ENCODE measurements at regions not wholly inside any gene's neighbourhood (a gene's known extent, or its start where the extent isn't known, plus 50 kb on each side); places are given as distances from the start of the nearest gene placed in this dataset.

- CTCF ChIA-PET = no interaction called here
- RAD21 ChIA-PET (ENCODE audit: low non-redundant PET in 1 of 2, low total read pairs in 2 of 2, uncharacterized antibody in 2 of 2, unreplicated experiment in 2 of 2) = no interaction called here
Measured at GRCh38 chr10:94146313-94146712, 152.6 kb downstream of the PLCE1 start.

More at GRCh38 chr10:94146313-94146712, 152.6 kb downstream of the PLCE1 start:
- H3K9ac ChIP-seq (ENCODE audit: low read length) = no peak overlapping the region
- H4K20me1 ChIP-seq (ENCODE audit: insufficient read depth) = no peaks in the 10 kb centered on the region
- DNase-seq (ENCODE audit: low read depth, low spot score) (no peak), ATAC-seq (no peak)
- H3K4me1 ChIP-seq (ENCODE audit: control insufficient read depth in 1 of 2, insufficient read depth in 2 of 2, low read length in 2 of 2) = no peaks in the 10 kb centered on the region
- intact Hi-C loops (cut with micrococcal nuclease) = no loop called here
- H3K36me3 ChIP-seq (ENCODE audit: control insufficient read depth in 1 of 2, insufficient read depth in 2 of 2, low read length in 2 of 2) = no peaks in the 10 kb centered on the region
- H3K79me2 ChIP-seq (ENCODE audit: insufficient read depth, low read length) = no peaks in the 10 kb centered on the region
- no peaks in the 10 kb centered on the region for H3K27me3 ChIP-seq (ENCODE audit: insufficient read depth, low read length)
- no peak overlapping the region for H3K27ac ChIP-seq (ENCODE audit: low read depth, low read length)
- POLR2A ChIA-PET = no interaction called here
- peaks cover 0 to 4% of the 10 kb centered on the region in 2 experiments; a peak in 1 of 4 replicates for H3K9me3 ChIP-seq (ENCODE audit: control insufficient read depth in 1 of 2, insufficient read depth in 1 of 2, low read depth in 1 of 2, low read length in 2 of 2)
- BruUV-seq (replicated peaks) = no TSS peak
- H3K4me2 ChIP-seq (ENCODE audit: low read length) = no peak overlapping the region
- no peaks in the 10 kb centered on the region for H3K9me2 ChIP-seq (ENCODE audit: insufficient read depth)
- no peak overlapping the region for H2AFZ ChIP-seq (ENCODE audit: low read depth, low read length, poor library complexity, severe bottlenecking)
- no peak overlapping the region for H3K4me3 ChIP-seq (replicated peaks in 1 of 2; ENCODE audit: low read depth in 1 of 2, low read length in 2 of 2)
- TF ChIP-seq JUND (IDR thresholded peaks at IDR 0.05) (no peak), EZH2phosphoT487 (IDR thresholded peaks at IDR 0.05; ENCODE audit: borderline replicate concordance) (no peak), CTCF (IDR thresholded peaks at IDR 0.05 in 2 of 3, conservative IDR thresholded peaks at IDR 0.05 in 1 of 3; ENCODE audit: borderline replicate concordance in 1 of 3, insufficient read depth in 1 of 3, low read depth in 2 of 3, low read length in 2 of 3) (no peak), YY1 (IDR thresholded peaks at IDR 0.05; ENCODE audit: extremely low read depth, insufficient replicate concordance, low read depth, low read length) (no peak), ZBTB33 (IDR thresholded peaks at IDR 0.05; ENCODE audit: extremely low read depth, insufficient replicate concordance, low read length) (no peak), ATF3 (IDR thresholded peaks at IDR 0.05) (no peak), SIN3A (IDR thresholded peaks at IDR 0.05; ENCODE audit: low read depth) (no peak), ZNF274 (IDR thresholded peaks at IDR 0.05; ENCODE audit: low read depth, low read length) (no peak), SP1 (IDR thresholded peaks at IDR 0.05; ENCODE audit: low read depth) (no peak), REST (IDR thresholded peaks at IDR 0.05; ENCODE audit: low read depth) (no peak), EGR1 (IDR thresholded peaks at IDR 0.05; ENCODE audit: low read depth) (no peak), POLR2AphosphoS5 (IDR thresholded peaks at IDR 0.05; ENCODE audit: low read depth, low read length) (no peak), MAX (IDR thresholded peaks at IDR 0.05) (no peak), ELF1 (IDR thresholded peaks at IDR 0.05; ENCODE audit: borderline replicate concordance, low read depth) (no peak), CEBPB (IDR thresholded peaks at IDR 0.05; ENCODE audit: low read depth) (no peak)
